ENCODE measurements at regions not wholly inside any gene's neighbourhood (a gene's known extent, or its start where the extent isn't known, plus 50 kb on each side); places are given as distances from the start of the nearest gene placed in this dataset.
A peak's percentile ranks its signal among the peaks of the same experiment; 100 is the strongest.

- no peak for DNase-seq (ENCODE audit: low read depth)
These were observed 345.5 kb downstream of the THBS2 start for GRCh38 chr6:168908166-168908565.

GRCh38 chr6:168906391-168906790 lies 347.3 kb downstream of the THBS2 start:
- no peak for DNase-seq (ENCODE audit: low read depth)

GRCh38 chr6:168905451-168906090 lies 348.1 kb downstream of the THBS2 start:
- DNase-seq (ENCODE audit: low read depth): no peak

- no peak for DNase-seq (ENCODE audit: low read depth)
These were observed 349.9 kb downstream of the THBS2 start for GRCh38 chr6:168903613-168904345.

- DNase-seq (ENCODE audit: low read depth): no peak
These were observed 351.6 kb downstream of the THBS2 start for GRCh38 chr6:168902075-168902474.

- no peak for DNase-seq (ENCODE audit: low read depth)
These were observed 352.6 kb downstream of the THBS2 start for GRCh38 chr6:168901076-168901475.

- no peak for DNase-seq (ENCODE audit: low read depth)
These were observed 357.3 kb downstream of the THBS2 start for GRCh38 chr6:168896321-168896720.

GRCh38 chr6:168895102-168895812 lies 358.4 kb downstream of the THBS2 start:
- peak; percentile 47 for DNase-seq (ENCODE audit: low read depth)

- no peak for DNase-seq (ENCODE audit: low read depth)
These were observed 361.6 kb downstream of the THBS2 start for GRCh38 chr6:168892031-168892430.

GRCh38 chr6:168890981-168891365 lies 362.7 kb downstream of the THBS2 start:
- DNase-seq (ENCODE audit: low read depth): no peak

- DNase-seq (ENCODE audit: low read depth): no peak
These were observed 363.2 kb downstream of the THBS2 start for GRCh38 chr6:168890306-168890980.

GRCh38 chr6:168888786-168889345 lies 364.8 kb downstream of the THBS2 start:
- no peak for DNase-seq (ENCODE audit: low read depth)

GRCh38 chr6:168888102-168888501 lies 365.5 kb downstream of the THBS2 start:
- DNase-seq (ENCODE audit: low read depth): no peak

GRCh38 chr6:168887621-168888020 lies 366.0 kb downstream of the THBS2 start:
- DNase-seq (ENCODE audit: low read depth): no peak

GRCh38 chr6:168886964-168887363 lies 366.7 kb downstream of the THBS2 start:
- no peak for DNase-seq (ENCODE audit: low read depth)

GRCh38 chr6:168885751-168886742 lies 367.6 kb downstream of the THBS2 start:
- no peak for DNase-seq (ENCODE audit: low read depth)

GRCh38 chr6:168885196-168885595 lies 368.4 kb downstream of the THBS2 start:
- no peak for DNase-seq (ENCODE audit: low read depth)

GRCh38 chr6:168884646-168885086 lies 369.0 kb downstream of the THBS2 start:
- peak; percentile 65 for DNase-seq (ENCODE audit: low read depth)

- no peak for DNase-seq (ENCODE audit: low read depth)
These were observed 369.5 kb downstream of the THBS2 start for GRCh38 chr6:168884050-168884645.

GRCh38 chr6:168883410-168884049 lies 370.1 kb downstream of the THBS2 start:
- no peak for DNase-seq (ENCODE audit: low read depth)
